Rectal smooth muscle tissue (tissue), 1 donor: ENCODE measurements at regions not wholly inside any gene's neighbourhood (a gene's known extent, or its start where the extent isn't known, plus 50 kb on each side); places are given as distances from the start of the nearest gene placed in this dataset.
"Not testable (repeated sequence)": the region's sequence is repeated elsewhere in the genome, so short reads cannot be mapped to it uniquely, and the experiment has no call there.

Source experiments
- H3K27ac ChIP-seq: one replicate; pipeline ENCODE4 v1.7.0; 2013; ENCODE audit warnings: low read depth, low read length, inconsistent platforms
- H3K27me3 ChIP-seq: one replicate; pipeline ENCODE4 v1.7.0; 2013; ENCODE audit warnings: low read length; ENCODE audit not compliant: control insufficient read depth, insufficient read depth
- H3K36me3 ChIP-seq: one replicate; pipeline ENCODE4 v1.7.0; 2013; ENCODE audit warnings: low read length; ENCODE audit not compliant: control insufficient read depth, insufficient read depth
- H3K4me1 ChIP-seq: one replicate; pipeline ENCODE4 v1.7.0; 2013; ENCODE audit warnings: low read length; ENCODE audit not compliant: control insufficient read depth, insufficient read depth
- H3K4me3 ChIP-seq: one replicate; pipeline ENCODE4 v1.7.0; 2013; ENCODE audit warnings: low read length
- H3K9ac ChIP-seq: one replicate; pipeline ENCODE4 v1.7.0; 2013; ENCODE audit warnings: low read length

DNA sequence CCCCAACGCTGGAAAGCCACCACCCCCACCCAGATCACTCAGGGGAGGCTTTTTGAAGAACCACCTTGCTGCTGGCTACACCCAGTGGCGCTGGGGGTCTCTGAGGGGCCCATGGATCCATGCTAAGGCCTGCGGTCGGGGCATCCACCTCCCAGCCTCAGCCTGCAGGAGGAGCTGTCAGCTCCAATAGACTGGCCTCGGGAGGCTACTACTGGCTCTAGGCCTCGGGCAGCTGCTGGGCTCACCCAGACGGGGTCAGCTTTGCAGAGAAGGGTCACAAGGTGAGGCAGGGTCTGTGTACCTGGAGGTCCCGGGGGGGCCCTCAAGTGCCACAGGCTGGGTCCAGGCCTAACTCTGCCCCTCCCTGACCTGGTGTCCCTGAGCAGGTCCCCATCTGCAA lies 193.7 kb downstream of the OLFM1 start:
- Histone ChIP-seq H3K4me3 (no peak overlapping the region), H3K9ac (no peak overlapping the region), H3K36me3 (no peaks in the 10 kb centered on the region), H3K4me1 (no peaks in the 10 kb centered on the region), H3K27me3 (no peaks in the 10 kb centered on the region), H3K27ac (no peak overlapping the region)

DNA sequence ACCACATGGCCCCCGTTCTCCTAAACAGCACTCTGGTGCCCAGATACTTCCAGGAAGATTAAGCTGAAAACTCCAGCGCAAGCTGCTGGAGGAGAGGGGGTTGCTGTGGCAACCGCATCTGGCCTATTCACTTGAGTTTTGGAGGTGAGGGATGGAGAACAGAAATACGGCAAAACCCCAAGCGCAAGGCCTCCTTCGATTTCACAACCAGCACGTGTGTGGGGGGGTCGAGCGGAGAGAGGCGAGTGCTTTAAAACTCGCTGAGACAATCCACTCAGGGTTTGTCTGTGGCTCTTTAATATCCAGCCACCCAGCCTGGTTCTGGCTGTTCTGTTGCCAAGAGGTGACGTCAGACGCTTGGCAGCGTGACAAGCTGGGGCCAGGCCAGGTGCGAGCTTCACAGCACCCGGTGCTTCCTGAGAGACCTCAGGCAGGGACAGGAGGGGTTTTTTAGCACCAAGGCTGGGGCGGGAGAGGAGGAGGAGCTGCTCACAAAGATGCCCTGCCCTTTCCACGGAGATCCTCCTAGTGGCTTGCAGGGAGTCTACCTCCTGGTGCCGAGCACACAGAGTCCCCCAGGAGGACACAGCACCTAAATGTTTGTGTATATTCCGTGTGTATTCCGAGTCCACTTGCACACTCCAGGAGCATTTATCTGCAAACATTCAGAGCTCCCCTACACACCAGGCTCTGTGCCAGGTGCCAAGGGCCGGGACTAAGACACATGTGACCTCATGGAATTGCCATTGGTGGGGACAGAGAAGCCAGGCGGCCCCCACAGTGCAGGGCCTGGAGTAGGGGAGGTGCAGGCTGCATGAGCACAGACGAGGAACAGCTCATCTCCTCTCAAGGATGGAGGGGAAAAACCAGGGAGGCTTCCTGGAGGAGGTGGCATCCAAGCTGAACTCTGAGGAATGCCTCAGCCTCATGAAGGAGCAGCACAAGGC lies 194.6 kb downstream of the OLFM1 start:
- no peak overlapping the region for H3K4me3 ChIP-seq
- H3K27me3 ChIP-seq: no peaks in the 10 kb centered on the region
- no peak overlapping the region for H3K27ac ChIP-seq
- no peaks in the 10 kb centered on the region for H3K4me1 ChIP-seq
- no peaks in the 10 kb centered on the region for H3K36me3 ChIP-seq
- H3K9ac ChIP-seq: no peak overlapping the region

DNA sequence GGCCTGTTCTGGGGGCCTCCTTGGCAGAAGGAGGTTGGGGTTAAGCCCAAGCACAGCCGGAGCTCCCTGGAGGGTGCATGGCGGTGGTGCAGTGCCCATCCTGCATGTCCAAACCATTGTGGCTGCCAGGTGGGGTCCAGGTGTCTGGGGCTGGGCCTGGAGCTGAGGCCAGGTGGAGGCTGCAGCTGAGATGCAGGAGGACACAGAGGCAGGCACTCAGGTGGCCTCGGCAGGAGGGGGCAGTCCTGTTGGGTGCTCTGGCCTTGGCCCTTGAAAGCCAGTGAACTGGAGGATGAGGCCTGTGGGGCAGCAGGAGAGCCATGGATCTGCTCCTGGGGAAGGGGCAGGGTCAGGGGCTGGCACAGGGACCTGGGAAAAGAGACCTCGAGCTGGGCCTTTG lies 195.3 kb downstream of the OLFM1 start:
- H3K27me3 ChIP-seq: no peaks in the 10 kb centered on the region
- no peak overlapping the region for H3K27ac ChIP-seq
- no peak overlapping the region for H3K4me3 ChIP-seq
- H3K4me1 ChIP-seq: no peaks in the 10 kb centered on the region
- no peaks in the 10 kb centered on the region for H3K36me3 ChIP-seq
- H3K9ac ChIP-seq: no peak overlapping the region

DNA sequence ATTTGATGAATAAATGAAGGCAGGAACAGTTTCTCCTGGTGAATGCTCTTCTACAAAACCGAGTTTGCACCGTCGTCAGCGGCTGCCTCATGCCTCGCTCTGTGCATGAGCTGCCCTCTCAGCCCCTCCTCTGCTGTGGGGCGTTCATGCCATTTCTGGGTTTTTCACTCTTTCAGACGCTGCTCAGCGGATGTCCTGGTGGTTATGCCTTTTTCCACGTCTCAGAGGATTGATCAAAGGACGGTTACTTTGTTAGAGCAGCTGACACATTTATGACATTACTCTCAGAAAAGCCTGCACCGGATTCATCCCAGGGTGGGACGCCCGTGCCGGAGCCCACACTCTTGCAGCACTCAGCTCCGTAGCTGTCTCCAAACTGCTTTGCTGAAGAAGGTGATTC lies 195.9 kb upstream of the PPP1R26 start:
- Histone ChIP-seq H3K27ac (no peak overlapping the region), H3K27me3 (no peaks in the 10 kb centered on the region), H3K9ac (no peak overlapping the region), H3K4me3 (no peak overlapping the region), H3K36me3 (no peaks in the 10 kb centered on the region), H3K4me1 (no peaks in the 10 kb centered on the region)

DNA sequence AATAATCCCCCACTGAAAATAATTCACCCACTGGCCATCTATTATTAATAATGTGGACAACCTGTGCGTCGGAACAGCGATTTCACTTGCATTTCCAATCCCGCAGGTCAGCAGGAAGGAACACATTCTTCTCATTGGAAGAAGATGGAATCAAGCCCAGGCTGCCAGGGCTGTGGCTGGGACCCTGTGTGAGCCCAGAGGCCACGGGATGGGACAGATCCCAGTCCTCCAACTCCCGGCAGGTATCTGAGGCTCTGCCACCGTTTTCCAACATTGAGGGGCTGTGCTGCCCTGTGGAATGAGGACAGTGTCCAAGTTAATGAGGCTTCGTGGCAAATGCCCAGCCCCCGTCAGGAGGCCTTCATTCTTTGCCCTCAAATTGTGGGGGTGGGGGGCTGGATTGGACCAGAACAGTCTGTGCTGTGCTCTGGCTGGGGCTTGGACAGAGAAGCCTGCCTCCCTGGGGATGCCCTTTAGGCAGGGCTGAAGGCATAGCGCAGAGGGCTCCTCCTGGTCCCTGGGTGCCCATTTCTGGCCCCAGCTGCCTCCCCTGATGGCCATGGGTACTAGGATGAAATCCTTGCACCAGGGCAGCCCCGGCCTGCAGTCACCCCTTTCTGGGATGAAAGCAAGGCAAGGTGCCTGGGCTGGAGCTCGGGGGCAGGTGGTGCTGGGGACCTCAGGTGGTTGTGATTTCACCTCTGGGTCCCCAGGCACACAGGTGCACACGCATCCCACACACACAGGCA lies 195.0 kb upstream of the PPP1R26 start:
- H3K36me3 ChIP-seq: no peaks in the 10 kb centered on the region
- no peaks in the 10 kb centered on the region for H3K4me1 ChIP-seq
- no peak overlapping the region for H3K4me3 ChIP-seq
- no peaks in the 10 kb centered on the region for H3K27me3 ChIP-seq
- no peak overlapping the region for H3K9ac ChIP-seq
- H3K27ac ChIP-seq: no peak overlapping the region

DNA sequence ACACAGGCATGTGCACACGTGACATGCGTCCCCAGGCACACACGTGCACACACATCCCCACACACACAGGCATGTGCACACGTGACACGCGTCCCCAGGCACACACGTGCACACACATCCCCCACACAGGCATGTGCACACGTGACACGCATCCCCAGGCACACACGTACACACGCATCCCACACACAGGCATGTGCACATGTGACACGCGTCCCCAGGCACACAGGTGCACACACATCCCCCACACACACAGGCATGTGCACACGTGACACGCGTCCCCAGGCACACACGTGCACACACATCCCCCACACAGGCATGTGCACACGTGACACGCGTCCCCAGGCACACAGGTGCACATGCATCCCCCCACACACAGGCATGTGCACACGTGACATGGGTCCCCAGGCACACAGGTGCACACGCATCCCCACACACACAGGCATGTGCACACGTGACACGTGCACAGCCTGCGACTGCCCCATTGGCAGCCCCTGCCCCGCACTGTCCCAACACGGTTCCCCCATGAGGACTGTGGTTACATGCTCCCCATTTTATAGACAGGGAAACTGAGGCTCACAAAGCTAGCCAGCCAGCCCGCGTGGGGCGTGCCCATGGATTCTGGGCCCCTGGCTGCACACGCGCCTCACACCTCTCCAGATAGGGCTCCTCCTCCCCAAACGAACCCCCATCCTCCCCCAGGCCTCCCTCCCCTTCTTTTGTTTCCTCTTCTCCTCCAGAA lies 193.2 kb upstream of the PPP1R26 start:
- H3K4me3 ChIP-seq, H3K9ac ChIP-seq, H3K36me3 ChIP-seq, H3K27me3 ChIP-seq, H3K4me1 ChIP-seq, H3K27ac ChIP-seq: not testable (repeated sequence)

DNA sequence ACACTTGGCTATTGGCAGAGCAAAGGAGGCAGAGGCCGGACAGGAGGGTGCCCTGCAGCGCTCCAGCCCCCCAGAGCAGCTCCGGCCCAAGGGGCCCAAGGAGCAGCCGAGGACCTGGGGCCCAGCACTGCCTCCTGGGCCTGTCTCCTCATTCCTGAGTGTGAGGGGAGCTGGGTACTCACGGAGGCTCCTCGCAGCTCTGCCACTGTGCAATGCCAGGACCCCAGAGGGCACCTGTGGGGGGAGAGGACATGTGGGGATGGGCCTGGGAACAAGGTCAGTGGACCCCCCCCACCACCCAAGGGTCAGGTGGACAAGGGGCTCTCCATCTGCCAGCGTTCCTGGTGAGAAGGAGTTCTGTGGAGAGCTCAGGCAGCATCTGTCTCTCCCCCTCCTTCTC lies 192.6 kb upstream of the PPP1R26 start:
- no peaks in the 10 kb centered on the region for H3K4me1 ChIP-seq
- no peaks in the 10 kb centered on the region for H3K27me3 ChIP-seq
- H3K9ac ChIP-seq: no peak overlapping the region
- H3K36me3 ChIP-seq: no peaks in the 10 kb centered on the region
- H3K27ac ChIP-seq: no peak overlapping the region
- H3K4me3 ChIP-seq: no peak overlapping the region

DNA sequence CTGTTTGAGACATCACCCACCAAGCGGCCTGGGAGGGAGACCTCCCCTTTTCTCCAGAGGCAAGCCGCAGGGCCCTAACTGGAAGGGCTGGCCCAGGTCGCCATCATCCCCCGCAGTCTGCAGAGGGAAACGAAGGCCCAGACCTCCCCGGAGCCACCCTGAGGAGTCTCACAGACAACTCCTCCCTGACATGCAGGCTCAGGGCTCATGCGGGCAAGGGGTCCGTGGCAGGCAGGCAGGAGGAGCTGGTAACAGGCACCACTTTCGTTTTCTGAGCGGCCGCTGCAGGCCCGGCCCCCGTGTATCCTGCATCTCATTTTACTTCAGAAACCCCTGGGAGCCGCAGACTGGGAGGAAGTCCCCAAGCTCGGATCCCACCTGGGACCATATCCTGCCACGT lies 192.0 kb upstream of the PPP1R26 start:
- Histone ChIP-seq H3K27me3 (no peaks in the 10 kb centered on the region), H3K27ac (no peak overlapping the region)

DNA sequence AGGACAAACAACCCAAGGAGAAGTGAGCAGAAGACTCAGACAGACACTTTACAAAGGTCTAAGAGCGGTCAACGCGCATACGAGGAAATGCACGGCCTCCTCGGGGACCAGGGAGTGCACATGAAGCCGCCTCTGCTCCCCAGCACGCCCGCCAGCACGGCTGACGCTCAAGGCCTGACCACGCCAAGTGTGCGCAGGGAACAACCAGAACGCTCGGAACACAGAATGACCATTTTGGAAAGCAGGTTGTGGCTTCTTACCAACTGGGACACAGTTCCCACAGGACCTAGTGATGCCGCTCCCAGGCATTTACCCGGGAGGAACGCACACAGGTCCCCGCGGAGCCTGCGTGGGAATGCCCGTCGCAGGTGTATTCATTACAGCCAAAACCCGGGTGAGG lies 191.5 kb upstream of the PPP1R26 start:
- no peaks in the 10 kb centered on the region for H3K27me3 ChIP-seq
- H3K27ac ChIP-seq: no peak overlapping the region
- no peak overlapping the region for H3K9ac ChIP-seq
- H3K4me3 ChIP-seq: no peak overlapping the region
- no peaks in the 10 kb centered on the region for H3K4me1 ChIP-seq
- H3K36me3 ChIP-seq: no peaks in the 10 kb centered on the region

More for the DNA sequence above, 192.0 kb upstream of the PPP1R26 start:
- Histone ChIP-seq H3K4me1 (no peaks in the 10 kb centered on the region), H3K9ac (no peak overlapping the region), H3K4me3 (no peak overlapping the region), H3K36me3 (no peaks in the 10 kb centered on the region)

DNA sequence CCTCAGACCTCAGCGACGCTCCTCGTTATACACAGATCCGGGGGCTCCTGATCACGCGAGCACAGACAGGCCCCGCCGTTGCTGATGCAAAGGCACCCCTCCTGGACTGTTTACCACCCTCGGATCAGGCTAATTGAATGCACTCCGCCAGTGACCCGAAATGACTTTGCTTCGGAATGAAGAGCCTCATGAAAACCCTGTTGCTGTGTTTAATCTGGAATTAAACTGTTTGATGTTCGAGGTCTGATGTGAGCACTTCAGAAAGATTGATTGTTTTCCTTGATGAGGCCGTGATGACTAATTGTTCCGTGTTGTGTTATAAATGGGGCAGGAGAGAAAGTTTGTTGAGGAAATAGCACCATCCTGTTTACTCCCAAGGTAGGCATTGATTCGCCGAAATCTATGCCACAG lies 190.5 kb upstream of the PPP1R26 start:
- Histone ChIP-seq H3K9ac (no peak overlapping the region), H3K27ac (no peak overlapping the region), H3K4me3 (no peak overlapping the region), H3K4me1 (no peaks in the 10 kb centered on the region), H3K36me3 (no peaks in the 10 kb centered on the region), H3K27me3 (no peaks in the 10 kb centered on the region)

DNA sequence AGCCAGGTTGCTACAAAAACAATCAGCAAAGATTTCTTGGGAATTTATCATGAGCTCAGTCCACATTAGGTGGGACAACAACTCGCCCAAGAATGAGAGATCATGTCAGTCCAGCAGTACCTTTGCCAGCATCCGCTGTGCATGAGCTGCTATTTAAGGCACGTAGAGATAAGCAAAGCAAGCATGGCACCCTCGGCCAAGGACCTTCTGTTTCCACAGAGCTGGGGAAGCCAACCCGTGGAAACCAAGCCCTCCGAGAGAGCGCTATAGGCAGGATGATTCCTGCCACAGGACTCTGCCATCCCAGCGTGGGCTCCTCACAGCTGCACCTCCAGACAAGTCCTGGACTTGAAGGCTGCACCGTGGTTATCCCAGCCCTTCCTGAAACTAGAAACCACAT lies 189.5 kb upstream of the PPP1R26 start:
- H3K36me3 ChIP-seq: no peaks in the 10 kb centered on the region
- no peaks in the 10 kb centered on the region for H3K4me1 ChIP-seq
- no peak overlapping the region for H3K4me3 ChIP-seq
- no peak overlapping the region for H3K9ac ChIP-seq
- no peak overlapping the region for H3K27ac ChIP-seq
- no peaks in the 10 kb centered on the region for H3K27me3 ChIP-seq

DNA sequence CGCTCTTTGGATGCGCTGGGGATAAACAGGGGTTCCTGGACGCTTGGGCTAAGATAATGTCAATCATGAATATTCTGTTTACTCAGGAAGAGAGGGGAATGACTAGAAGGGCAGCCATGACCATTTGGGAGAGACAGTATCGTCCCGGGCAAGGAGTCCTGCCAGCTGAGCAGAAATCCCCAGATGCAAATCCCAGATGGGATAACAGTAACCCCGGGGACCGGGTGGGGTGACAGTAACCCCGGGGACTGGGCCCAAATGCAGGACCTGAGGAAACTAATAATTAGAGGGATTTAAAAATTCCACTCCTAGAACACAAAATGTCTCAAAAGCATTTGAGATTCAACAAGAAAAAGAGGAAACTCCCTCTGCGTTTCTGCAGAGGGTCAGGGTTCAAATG lies 189.0 kb upstream of the PPP1R26 start:
- Histone ChIP-seq H3K4me3 (no peak overlapping the region), H3K9ac (no peak overlapping the region), H3K4me1 (no peaks in the 10 kb centered on the region), H3K27me3 (no peaks in the 10 kb centered on the region), H3K27ac (no peak overlapping the region), H3K36me3 (no peaks in the 10 kb centered on the region)
